Activated CD8-positive, alpha-beta memory T cell treated with anti-CD3 and anti-CD28 coated beads for 1 hour (primary cell): ENCODE measurements at regions not wholly inside any gene's neighbourhood (a gene's known extent, or its start where the extent isn't known, plus 50 kb on each side); places are given as distances from the start of the nearest gene placed in this dataset.

Source experiments
- DNase-seq, 2 donors: peaks; one replicate each; pipeline ENCODE4 v3.0.0-alpha.2; 2020; ENCODE audit warnings: low read depth in 1 of 2; ENCODE audit errors: extremely low read depth in 1 of 2

- DNase-seq, result no peak
Measured at GRCh38 chr2:226407135-226407534, 392.5 kb downstream of the IRS1 start.

- no peak for DNase-seq
Measured at GRCh38 chr2:226405465-226405864, 394.2 kb downstream of the IRS1 start.

- no peak for DNase-seq
Measured at GRCh38 chr2:226403369-226403768, 396.3 kb downstream of the IRS1 start.

- DNase-seq, result no peak
Measured at GRCh38 chr2:226399006-226399405, 400.6 kb downstream of the IRS1 start.

- DNase-seq, result no peak
Measured at GRCh38 chr2:226398580-226398979, 401.0 kb downstream of the IRS1 start.

- DNase-seq, result no peak
Measured at GRCh38 chr2:226396541-226396940, 403.1 kb downstream of the IRS1 start.

GRCh38 chr2:226387499-226387942, 412.1 kb downstream of the IRS1 start:
- no peak for DNase-seq

GRCh38 chr2:226383461-226383860, 416.2 kb downstream of the IRS1 start:
- no peak for DNase-seq

GRCh38 chr2:226380679-226381078, 418.9 kb downstream of the IRS1 start:
- DNase-seq, result no peak

GRCh38 chr2:226378753-226379705, 420.6 kb downstream of the IRS1 start:
- no peak for DNase-seq

GRCh38 chr2:226376516-226377180, 423.0 kb downstream of the IRS1 start:
- DNase-seq, result no peak

- DNase-seq, result no peak
Measured at GRCh38 chr2:226366920-226367319, 432.7 kb downstream of the IRS1 start.

GRCh38 chr2:226364217-226364616, 435.4 kb downstream of the IRS1 start:
- no peak for DNase-seq

- DNase-seq, result no peak
Measured at GRCh38 chr2:226362980-226363379, 436.6 kb downstream of the IRS1 start.

- no peak for DNase-seq
Measured at GRCh38 chr2:226360658-226361057, 439.0 kb downstream of the IRS1 start.

GRCh38 chr2:226358688-226359087, 440.9 kb downstream of the IRS1 start:
- DNase-seq, result no peak

GRCh38 chr2:226357816-226358215, 441.8 kb downstream of the IRS1 start:
- no peak for DNase-seq

- DNase-seq, result no peak
Measured at GRCh38 chr2:226355600-226355999, 444.0 kb downstream of the IRS1 start.

GRCh38 chr2:226354434-226354833, 445.2 kb downstream of the IRS1 start:
- no peak for DNase-seq

- DNase-seq, result no peak
Measured at GRCh38 chr2:226352941-226353560, 446.6 kb downstream of the IRS1 start.

- no peak for DNase-seq
Measured at GRCh38 chr2:226351711-226352110, 447.9 kb downstream of the IRS1 start.

GRCh38 chr2:226339616-226340015, 460.0 kb downstream of the IRS1 start:
- no peak for DNase-seq
